ENCODE measurements at regions not wholly inside any gene's neighbourhood (a gene's known extent, or its start where the extent isn't known, plus 50 kb on each side); places are given as distances from the start of the nearest gene placed in this dataset.

- no peak overlapping the region for H4K5ac ChIP-seq (ENCODE audit: insufficient read length, low read depth, low read length)
- no peak overlapping the region for H2BK20ac ChIP-seq (ENCODE audit: low read length)
- H2BK15ac ChIP-seq (ENCODE audit: low read length) = no peak overlapping the region
- H3K27me3 ChIP-seq (replicated peaks in 1 of 4; ENCODE audit: control insufficient read depth in 3 of 4, extremely low read depth in 1 of 4, insufficient read depth in 3 of 4, low read length in 3 of 4) = no peaks in the 10 kb centered on the region
- TF ChIP-seq ATF3 (IDR thresholded peaks at IDR 0.05; ENCODE audit: insufficient read depth, low read depth, low read length) = no peak
- no peak for TF ChIP-seq EZH2 (IDR thresholded peaks at IDR 0.05; ENCODE audit: low read depth, low read length, severe bottlenecking)
- no peak for TF ChIP-seq HDAC2 (IDR thresholded peaks at IDR 0.05; ENCODE audit: borderline replicate concordance in 1 of 2, low read depth in 2 of 2, low read length in 2 of 2)
- no peak for TF ChIP-seq TBP (IDR thresholded peaks at IDR 0.05; ENCODE audit: low read depth, low read length)
- TF ChIP-seq TCF12 (IDR thresholded peaks at IDR 0.05; ENCODE audit: low read depth, low read length) = no peak
- TF ChIP-seq RAD21 (IDR thresholded peaks at IDR 0.05 in 1 of 2, conservative IDR thresholded peaks at IDR 0.05 in 1 of 2; ENCODE audit: low read depth in 2 of 2, low read length in 2 of 2) = no peak
- TF ChIP-seq RBBP5 (IDR thresholded peaks at IDR 0.05; ENCODE audit: borderline replicate concordance, low read depth, low read length) = no peak
- TF ChIP-seq EGR1 (IDR thresholded peaks at IDR 0.05; ENCODE audit: borderline replicate concordance, low read depth, low read length) = no peak
- TF ChIP-seq MAX (IDR thresholded peaks at IDR 0.05) = no peak
- no peak for TF ChIP-seq SP1 (IDR thresholded peaks at IDR 0.05; ENCODE audit: low read depth, low read length)
- TF ChIP-seq RXRA (IDR thresholded peaks at IDR 0.05; ENCODE audit: insufficient read depth, low read depth, low read length) = no peak
- no peak for TF ChIP-seq BRCA1 (IDR thresholded peaks at IDR 0.05; ENCODE audit: low read depth, low read length)
- H3K36me3 ChIP-seq (ENCODE audit: control insufficient read depth in 2 of 4, insufficient read depth in 4 of 4, low read length in 3 of 4) = no peaks in the 10 kb centered on the region
- H3K14ac ChIP-seq (ENCODE audit: insufficient read length) = no peak overlapping the region
- H3K27ac ChIP-seq (ENCODE audit: low read depth, low read length) = no peak overlapping the region
- H3K9ac ChIP-seq (replicated peaks in 1 of 4; ENCODE audit: extremely low read depth in 1 of 4, low read depth in 3 of 4, low read length in 3 of 4) = no peak overlapping the region
- no peaks in the 10 kb centered on the region for H3K79me2 ChIP-seq (ENCODE audit: control insufficient read depth in 1 of 2, insufficient read depth in 2 of 2, low read length in 2 of 2)
- no peaks in the 10 kb centered on the region for H3K23me2 ChIP-seq (ENCODE audit: low read depth, low read length)
- DNase-seq (ENCODE audit: low read depth in 1 of 2, low spot score in 2 of 2) = no peak
- CTCF ChIA-PET (ENCODE audit: partially characterized antibody) = interaction anchor here (0.8 to 2.0 kb wide), 3 partner anchors 12 to 535 kb away, joined by 3 to 10 read pairs (median 5); no protein-coding TSS in a partner anchor
- H3K4me3 ChIP-seq (ENCODE audit: extremely low read depth in 1 of 4, insufficient read depth in 2 of 4, low read depth in 3 of 4, low read length in 4 of 4) = no peak overlapping the region
- H4K20me1 ChIP-seq (replicated peaks in 1 of 2; ENCODE audit: control insufficient read depth in 1 of 2, insufficient read depth in 2 of 2, low read length in 2 of 2) = no peaks in the 10 kb centered on the region
- H4K8ac ChIP-seq (ENCODE audit: extremely low read depth, insufficient read depth, low read length) = no peak overlapping the region
- no peak overlapping the region for H3K4ac ChIP-seq (replicated peaks; ENCODE audit: insufficient read length, low read depth, low read length)
- H2BK120ac ChIP-seq (replicated peaks; ENCODE audit: low read depth, low read length) = no peak overlapping the region
- H3K56ac ChIP-seq (replicated peaks; ENCODE audit: insufficient read length, low read depth, low read length) = no peak overlapping the region
- no peak overlapping the region for H3K23ac ChIP-seq (ENCODE audit: insufficient read length)
- H2AK5ac ChIP-seq (ENCODE audit: low read depth, low read length) = no peak overlapping the region
- POLR2A ChIA-PET (ENCODE audit: partially characterized antibody) = no interaction called here
- 0 out of 2 replicates have a peak overlapping the region, but pooled peaks have one; percentile 3 for H2AFZ ChIP-seq (ENCODE audit: low read length)
- H3K4me2 ChIP-seq (ENCODE audit: insufficient read depth in 1 of 2, low read depth in 2 of 2, low read length in 2 of 2) = no peak overlapping the region
- no peak overlapping the region for H2BK5ac ChIP-seq (ENCODE audit: low read depth, low read length)
- H3K79me1 ChIP-seq (ENCODE audit: low read depth, low read length) = no peaks in the 10 kb centered on the region
- H3K18ac ChIP-seq (ENCODE audit: extremely low read depth, low read length) = no peak overlapping the region
- no peaks in the 10 kb centered on the region for H3K9me3 ChIP-seq (ENCODE audit: insufficient read depth in 2 of 2, low read depth in 1 of 2, low read length in 1 of 2)
- 89% methylated on average over 5 of the region's 5 CpGs; no CpG with 5 or more reads in 1 of the 2 experiments for WGBS, 2 experiments (ENCODE audit: extremely low coverage in 1 of 2, insufficient coverage in 1 of 2, insufficient read length in 1 of 2, insufficient replicate concordance in 2 of 2, low coverage in 1 of 2, low lambda C conversion rate in 2 of 2, missing lambda C conversion rate in 1 of 2)
- no peaks in the 10 kb centered on the region for H3K4me1 ChIP-seq (replicated peaks in 1 of 4; ENCODE audit: control insufficient read depth in 3 of 4, insufficient read depth in 4 of 4, low read length in 3 of 4)
- H2BK12ac ChIP-seq (ENCODE audit: low read depth, low read length) = no peak overlapping the region
- H4K91ac ChIP-seq (replicated peaks; ENCODE audit: insufficient read length, low read length) = no peak overlapping the region
- FAIRE-seq = no peak
Observed at GRCh38 chr6:92109956-92110355, 1309.4 kb downstream of the EPHA7 start.

Data from H1 (cell line).